GM19351 (cell line): ENCODE measurements at regions not wholly inside any gene's neighbourhood (a gene's known extent, or its start where the extent isn't known, plus 50 kb on each side); places are given as distances from the start of the nearest gene placed in this dataset.

Source experiments
- ATAC-seq: cut with Tn5 transposase; IDR thresholded peaks from one replicate; pipeline ENCODE4 v1.9.1; 2021; ENCODE audit warnings: mild to moderate bottlenecking, moderate library complexity; ENCODE audit not compliant: unreplicated experiment

DNA sequence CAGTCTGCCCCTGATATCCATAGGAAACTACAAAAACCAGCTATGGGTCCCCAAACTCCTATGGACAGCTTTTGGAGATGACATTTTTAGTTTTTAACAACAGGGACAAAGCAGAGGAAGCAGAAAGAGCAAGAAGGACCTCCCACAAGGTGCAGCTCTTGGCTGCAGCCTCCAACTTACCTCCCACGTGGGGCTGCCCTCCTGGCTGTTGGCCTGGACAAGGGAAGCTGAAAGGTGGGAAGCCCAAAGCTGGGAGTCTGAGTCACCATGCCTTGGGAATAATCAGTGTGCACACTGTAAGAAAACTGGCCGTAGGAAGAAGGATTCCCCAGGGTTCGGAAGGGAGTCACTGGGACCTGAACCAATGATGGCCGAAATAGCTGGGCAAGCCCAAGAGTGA is 51.8 kb upstream of the PAX1 start:
- ATAC-seq = no peak

- ATAC-seq = no peak
Observed at GRCh38 chr20:21643417-21643816, 62.0 kb upstream of the PAX1 start.

DNA sequence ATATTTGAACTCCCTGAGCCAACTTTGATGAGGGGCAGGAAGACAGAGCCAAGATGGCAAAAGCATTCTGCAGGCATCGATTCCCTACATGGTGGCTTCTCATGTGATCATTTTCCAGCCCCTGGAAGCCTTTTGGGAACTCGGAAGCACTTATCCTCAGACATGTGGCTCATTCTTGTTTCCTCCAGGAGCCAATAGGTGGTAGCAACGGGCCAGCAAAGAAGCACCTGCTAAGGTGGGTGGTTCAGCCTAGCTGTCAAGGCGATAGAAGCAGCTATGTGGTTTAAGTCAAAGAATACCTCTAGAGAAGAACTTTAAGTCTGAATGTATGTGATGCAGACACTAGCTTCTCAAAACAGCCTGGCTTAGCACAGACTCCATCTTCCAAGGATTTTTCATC is 64.9 kb upstream of the PAX1 start:
- no peak for ATAC-seq

DNA sequence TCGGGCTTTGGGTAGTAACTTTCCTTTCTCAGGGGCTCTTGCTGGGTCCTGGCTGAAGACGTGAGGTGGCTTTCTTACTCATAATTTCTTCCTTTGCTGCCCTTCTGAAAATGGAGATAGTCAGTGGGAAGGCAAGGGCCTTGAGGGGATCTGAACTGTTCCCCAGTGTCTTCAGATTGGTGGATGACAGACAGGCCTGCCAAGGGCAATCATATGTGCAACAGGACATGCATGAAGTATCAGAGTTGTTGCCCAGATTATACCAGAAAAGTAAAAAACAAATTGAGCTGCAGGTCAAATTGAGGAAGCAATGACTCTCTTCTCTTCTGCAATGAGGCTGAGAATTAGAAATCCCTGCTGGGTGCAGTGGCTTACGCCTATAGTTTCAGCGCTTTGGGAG is 71.6 kb upstream of the PAX1 start:
- no peak for ATAC-seq

DNA sequence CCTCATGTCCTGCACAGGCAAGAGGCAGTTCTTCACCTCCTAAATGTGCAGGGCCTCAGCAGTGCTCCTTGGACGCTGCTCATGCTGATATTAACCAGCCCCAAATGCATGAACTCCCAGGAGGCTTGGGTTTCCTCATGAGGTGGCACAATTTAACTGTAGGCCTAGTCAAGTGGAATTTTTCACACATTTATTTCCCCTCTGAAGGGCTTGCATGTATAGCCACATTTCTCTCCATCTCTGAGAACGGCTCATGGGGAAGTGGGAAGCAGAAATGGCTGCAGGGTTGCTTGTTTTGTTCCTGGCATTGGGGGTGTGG is 72.8 kb upstream of the PAX1 start:
- ATAC-seq = no peak

GRCh38 chr20:21632031-21632734 is 73.3 kb upstream of the PAX1 start:
- no peak for ATAC-seq

DNA sequence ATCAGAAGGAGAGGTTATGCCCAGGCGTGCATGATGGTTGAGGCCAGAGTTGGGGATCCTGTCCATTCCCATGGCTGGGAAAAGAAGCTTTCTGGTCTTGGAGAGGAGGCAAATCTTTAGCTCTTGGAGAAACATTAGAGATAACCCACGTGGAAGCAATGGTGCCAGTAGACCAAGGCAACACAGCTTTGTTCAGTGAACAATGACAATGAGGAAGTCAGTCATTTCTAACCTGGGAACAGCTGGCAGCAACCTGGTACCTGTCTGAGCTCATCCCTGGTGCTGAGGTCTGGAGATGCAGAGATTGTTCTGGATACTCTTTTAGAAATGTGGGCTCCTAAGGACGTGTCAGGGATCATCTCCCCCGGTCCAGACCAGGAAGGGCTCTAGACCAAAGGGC is 76.7 kb upstream of the PAX1 start:
- ATAC-seq = no peak

GRCh38 chr20:21623781-21624094 is 81.7 kb upstream of the PAX1 start:
- no peak for ATAC-seq

- no peak for ATAC-seq
Observed at GRCh38 chr20:21623074-21623780, 82.2 kb upstream of the PAX1 start.

GRCh38 chr20:21622097-21622857 is 83.2 kb upstream of the PAX1 start:
- ATAC-seq = no peak

DNA sequence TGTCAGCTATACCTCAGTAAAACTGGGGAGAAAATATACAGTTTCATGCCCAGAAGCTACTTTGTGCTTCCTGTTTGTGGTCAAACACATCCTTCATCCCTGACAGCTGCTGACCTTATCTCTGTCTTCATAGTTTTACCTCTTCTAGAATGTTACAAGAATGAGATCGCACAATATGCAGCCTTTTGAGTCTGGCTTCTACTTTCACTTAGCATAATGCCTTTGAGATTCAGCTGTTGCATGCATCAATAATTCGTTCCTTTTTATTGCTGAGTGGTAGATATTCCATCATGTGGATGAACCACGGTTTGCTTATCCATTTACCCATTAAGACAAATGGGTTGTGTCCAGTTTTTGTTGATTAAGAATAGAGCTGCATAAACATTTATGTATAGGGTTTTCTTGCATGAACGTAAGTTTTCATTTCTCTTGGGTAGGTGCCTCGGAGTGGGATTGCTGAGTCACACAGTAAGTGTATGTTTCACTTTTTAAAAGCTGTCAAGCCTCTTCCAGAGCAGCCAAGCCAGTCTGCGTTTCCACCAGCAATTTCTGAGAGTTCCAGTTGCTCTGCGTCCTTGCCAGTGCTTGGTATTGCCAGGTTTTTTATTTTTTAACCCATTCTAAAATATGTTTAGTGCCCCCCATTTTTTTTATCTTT is 86.6 kb upstream of the PAX1 start:
- ATAC-seq = no peak

- peak; percentile 83 for ATAC-seq
Observed at GRCh38 chr20:21615617-21616080, 89.8 kb upstream of the PAX1 start.

DNA sequence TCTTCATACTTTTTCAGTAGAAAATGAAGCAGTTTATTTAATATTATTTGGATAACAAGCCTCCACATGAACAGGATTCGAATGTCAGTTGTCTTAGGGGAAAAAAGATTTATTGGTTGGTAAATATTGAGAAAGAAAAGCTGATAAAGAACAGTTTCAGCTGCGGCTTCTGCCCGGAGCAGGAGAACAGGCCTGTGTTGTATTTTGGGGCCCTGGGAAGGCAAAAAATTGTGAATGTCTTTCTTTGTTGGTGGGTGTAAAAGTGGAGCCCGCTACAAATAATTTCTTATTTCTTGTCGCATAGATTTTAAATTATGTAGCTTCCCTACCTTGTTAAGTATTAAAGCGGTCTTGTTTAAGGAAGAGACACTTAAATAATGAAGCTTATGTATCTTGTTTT is 90.5 kb upstream of the PAX1 start:
- no peak for ATAC-seq

GRCh38 chr20:21613512-21613911 is 92.0 kb upstream of the PAX1 start:
- ATAC-seq = no peak

- no peak for ATAC-seq
Observed at GRCh38 chr20:21609981-21610380, 95.5 kb upstream of the PAX1 start.

GRCh38 chr20:21609221-21609620 is 95.4 kb upstream of the NKX2-2 start:
- ATAC-seq = no peak

GRCh38 chr20:21608777-21609176 is 94.9 kb upstream of the NKX2-2 start:
- no peak for ATAC-seq

DNA sequence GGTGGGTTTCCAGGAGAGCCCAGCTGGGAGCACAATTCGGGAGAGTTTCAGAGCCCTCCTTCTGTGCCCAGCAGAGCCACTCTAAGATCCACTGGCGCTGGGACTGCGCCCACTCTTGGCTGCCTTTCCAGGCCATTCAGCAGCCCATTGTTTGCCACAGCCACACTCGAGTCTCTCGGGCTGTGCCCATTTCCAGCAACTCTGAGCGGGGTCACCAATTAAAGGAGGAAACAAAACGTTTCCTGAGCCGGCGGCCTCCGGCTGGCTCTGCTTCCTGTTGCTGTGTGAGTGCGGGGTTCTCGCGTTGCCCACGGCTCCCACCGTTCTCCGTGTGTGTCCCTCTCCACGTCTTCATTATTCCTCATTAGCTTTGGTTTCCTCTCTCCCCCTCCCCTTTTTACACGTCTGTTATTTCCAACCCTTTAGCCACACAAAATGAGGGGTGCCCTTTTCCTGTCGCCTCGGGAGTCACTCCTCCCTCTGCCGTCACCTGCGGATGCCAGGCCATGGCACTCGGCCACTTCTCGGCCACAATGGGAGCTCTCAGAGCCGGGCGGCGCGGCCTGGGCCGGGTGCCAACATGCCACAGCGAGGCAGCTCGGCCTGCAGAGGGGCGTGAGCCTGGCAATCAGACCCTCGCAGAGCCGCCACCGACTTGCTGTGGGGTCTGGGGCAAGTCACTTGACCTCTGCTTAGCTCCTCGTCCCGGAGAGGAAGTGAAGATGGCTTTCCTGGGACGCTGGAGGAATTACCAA is 94.3 kb upstream of the NKX2-2 start:
- no peak for ATAC-seq

GRCh38 chr20:21601799-21602198 is 87.9 kb upstream of the NKX2-2 start:
- ATAC-seq = no peak

GRCh38 chr20:21586682-21587081 is 72.8 kb upstream of the NKX2-2 start:
- ATAC-seq = no peak
